ENCODE measurements at regions not wholly inside any gene's neighbourhood (a gene's known extent, or its start where the extent isn't known, plus 50 kb on each side); places are given as distances from the start of the nearest gene placed in this dataset.

GRCh38 chr4:3667258-3667657 lies 98.9 kb upstream of the ADRA2C start:
- no peak for DNase-seq

GRCh38 chr4:3666263-3666662 lies 99.9 kb upstream of the ADRA2C start:
- DNase-seq: no peak

- DNase-seq: no peak
These were observed 100.8 kb upstream of the ADRA2C start for GRCh38 chr4:3665360-3665891.

GRCh38 chr4:3663791-3664190 lies 102.4 kb upstream of the ADRA2C start:
- no peak for DNase-seq

- no peak for DNase-seq
These were observed 103.7 kb upstream of the ADRA2C start for GRCh38 chr4:3662516-3662915.

GRCh38 chr4:3661989-3662388 lies 104.2 kb upstream of the ADRA2C start:
- no peak for DNase-seq

- no peak for DNase-seq
These were observed 105.2 kb upstream of the ADRA2C start for GRCh38 chr4:3660928-3661515.

GRCh38 chr4:3660086-3660927 lies 105.9 kb upstream of the ADRA2C start:
- DNase-seq: peak; percentile 42

- DNase-seq: no peak
These were observed 107.1 kb upstream of the ADRA2C start for GRCh38 chr4:3659131-3659530.

- no peak for DNase-seq
These were observed 107.7 kb upstream of the ADRA2C start for GRCh38 chr4:3658530-3658913.

- no peak for DNase-seq
These were observed 108.2 kb upstream of the ADRA2C start for GRCh38 chr4:3657902-3658529.

- DNase-seq: no peak
These were observed 109.5 kb upstream of the ADRA2C start for GRCh38 chr4:3656416-3657356.

- DNase-seq: no peak
These were observed 110.2 kb upstream of the ADRA2C start for GRCh38 chr4:3655963-3656362.

- no peak for DNase-seq
These were observed 110.7 kb upstream of the ADRA2C start for GRCh38 chr4:3655485-3655884.

- DNase-seq: no peak
These were observed 112.0 kb upstream of the ADRA2C start for GRCh38 chr4:3654036-3654807.

- DNase-seq: no peak
These were observed 113.6 kb upstream of the ADRA2C start for GRCh38 chr4:3652586-3652985.

GRCh38 chr4:3651267-3651845 lies 114.8 kb upstream of the ADRA2C start:
- no peak for DNase-seq

GRCh38 chr4:3649491-3649890 lies 116.7 kb upstream of the ADRA2C start:
- DNase-seq: no peak

- no peak for DNase-seq
These were observed 116.5 kb upstream of the LRPAP1 start for GRCh38 chr4:3648731-3649130.

- no peak for DNase-seq
These were observed 116.0 kb upstream of the LRPAP1 start for GRCh38 chr4:3648195-3648594.

- no peak for DNase-seq
These were observed 115.2 kb upstream of the LRPAP1 start for GRCh38 chr4:3647421-3647820.

Data from NCI-H1694 (cell line).